Heart left ventricle (tissue), 13 donors: ENCODE measurements at regions not wholly inside any gene's neighbourhood (a gene's known extent, or its start where the extent isn't known, plus 50 kb on each side); places are given as distances from the start of the nearest gene placed in this dataset.

Source experiments
- CTCF ChIP-seq, 12 donors: fragments of 200-600 bp; sonication (generic) in 4 of 12; IDR thresholded peaks; one replicate each; pipeline versions ENCODE4 v1.5.0 to v1.8.0; 2018 to 2022; ENCODE audit warnings: antibody characterized with exemption in 12 of 12, mild to moderate bottlenecking in 5 of 12
- POLR2A ChIP-seq, 2 donors: fragments of 450-650 bp; IDR thresholded peaks; one replicate each; pipeline ENCODE4 v1.6.1; 2017; ENCODE audit warnings: antibody characterized with exemption in 2 of 2, mild to moderate bottlenecking in 2 of 2, moderate library complexity in 2 of 2
- donor health status: ischemic (EF 13 %, LVEDD 7.1; RV severe dilation, severe dysfunction).
- donor health status: DM: no; HTN: yes; CAD: no.
- donor health status: DM: no; HTN: no; CAD: no.
- donor health status: ischemic (EF 25% LVEDD 6.9; RV normal size, moderate dysfunction).
- donor health status: ischemic (EF 25% LVEDD 5.7; RV mildly dilated, moderate dysfunction).
- donor health status: ischemic (EF 35%, LVEDD 5.7; RV mildly dilated, moderate dysfunction).
- donor health status: nonischemic (EF 11% LVEDD 7.7; RV severe dilation, severe dysfunction).
- donor health status: DM: yes; HTN: yes; CAD: no.
- donor health status: PGD.
- donor health status: ischemic (EF 29% LVEDD 5.4; RV normal size, mild dysfunction).
- donor health status: nonischemic (EF 23%, LVEDD 6.1; RV moderate dilation, normal function).

DNA sequence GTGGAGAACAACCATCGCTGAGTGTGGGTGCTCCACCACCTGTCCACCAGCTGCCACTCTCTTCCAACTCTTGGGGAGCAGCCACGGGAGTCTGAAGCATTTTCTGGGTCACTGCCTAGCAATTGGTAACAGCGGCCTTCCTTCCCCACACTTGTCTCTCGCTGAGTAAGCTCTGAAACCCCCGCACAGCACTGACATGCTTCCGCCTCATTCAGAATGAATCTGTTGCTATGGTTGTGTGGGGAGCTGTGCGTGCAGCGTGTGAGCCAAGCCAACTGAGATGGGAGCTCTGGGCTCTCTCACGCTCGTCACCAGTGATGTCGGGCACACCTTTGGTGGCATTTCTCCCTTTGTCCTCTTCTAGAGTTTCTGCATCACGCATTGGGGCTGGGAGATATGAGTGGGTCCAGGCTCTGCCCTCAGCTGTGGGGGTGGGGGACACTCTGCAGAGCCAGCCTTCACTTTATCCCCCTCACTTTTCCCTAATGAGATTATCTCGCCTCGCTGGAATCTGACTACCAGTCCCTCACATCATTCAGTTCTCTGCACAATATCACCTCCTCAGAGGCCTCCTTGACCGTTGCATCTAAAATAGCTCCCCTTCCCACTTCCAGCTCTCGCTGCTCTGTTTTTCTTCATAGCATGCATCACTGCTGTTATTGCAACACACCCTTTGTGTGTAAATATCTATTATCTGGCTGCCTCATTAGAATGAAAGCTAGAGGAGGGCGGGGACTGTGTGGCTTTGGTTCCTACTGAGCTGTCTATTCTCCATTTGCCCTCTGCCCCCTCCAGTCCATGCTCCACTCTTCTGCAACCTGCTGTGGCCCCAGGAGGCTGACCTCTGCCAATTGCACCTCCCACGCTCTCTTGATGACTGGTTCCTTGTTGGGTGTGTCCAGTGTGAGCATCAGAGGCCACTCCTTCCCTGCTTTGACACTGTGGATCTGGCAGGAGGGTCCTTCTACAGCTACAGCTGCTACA lies 569.9 kb upstream of the CADM1 start:
- TF ChIP-seq POLR2A (IDR thresholded peaks at IDR 0.05), result no peak
- no peak for TF ChIP-seq CTCF (IDR thresholded peaks at IDR 0.05)
